Endothelial cell of umbilical vein (primary cell): ENCODE measurements at regions not wholly inside any gene's neighbourhood (a gene's known extent, or its start where the extent isn't known, plus 50 kb on each side); places are given as distances from the start of the nearest gene placed in this dataset.

ENCODE experiments used
- BruUV-seq: library from RNA; stranded (reverse); fragments of 400-500 nt; replicated peaks from 2 replicates; lab custom pipeline; 2021; lab: Mats Ljungman, UMichigan
- CTCF ChIA-PET: fragments of 300-600, 350-600 bp; sonication (Branson Sonifier 250); formaldehyde crosslinking; loops from one replicate; lab custom pipeline; 2021; ENCODE audit warnings: antibody characterized with exemption, inconsistent platforms; lab: Charles Lee
- POLR2A ChIA-PET: fragments of 300-600, 350-600 bp; sonication (Branson Sonifier 250); formaldehyde crosslinking; loops from one replicate; lab custom pipeline; 2021; ENCODE audit warnings: antibody characterized with exemption, inconsistent platforms; lab: Charles Lee
- DNase-seq: peaks from one replicate; pipeline ENCODE4 v3.0.0-alpha.2; 2011; ENCODE audit warnings: low read depth, low spot score
- FAIRE-seq: peaks from 2 replicates; lab custom pipeline; 2011; peaks lifted over from hg19 to GRCh38; lab: Jason Lieb, UNC
- H2AFZ ChIP-seq: 2 replicates; pipeline ENCODE4 v1.6.0; 2012; ENCODE audit warnings: low read depth, low read length, control low read depth, inconsistent platforms
- H3K27ac ChIP-seq: 2 replicates; pipeline ENCODE4 v1.5.1; 2011; ENCODE audit warnings: low read depth, mild to moderate bottlenecking, control low read depth, low read length, moderate library complexity; ENCODE audit not compliant: insufficient read depth
- H3K27me3 ChIP-seq, 2 experiments: 2 replicates each; pipeline versions ENCODE4 v1.6.0 to v1.6.1; 2011; ENCODE audit warnings: low read length in 2 of 2, mixed read lengths in 1 of 2; ENCODE audit not compliant: control insufficient read depth in 2 of 2, insufficient read depth in 2 of 2
- H3K36me3 ChIP-seq, 2 experiments: 2 replicates in 1 of 2; 3 replicates in 1 of 2; pipeline ENCODE4 v1.5.1; 2011; ENCODE audit warnings: low read length in 2 of 2, mild to moderate bottlenecking in 1 of 2, moderate library complexity in 1 of 2; ENCODE audit not compliant: control insufficient read depth in 2 of 2, insufficient read depth in 2 of 2; ENCODE audit errors: extremely low read depth in 1 of 2
- H3K4me1 ChIP-seq: 3 replicates; pipeline ENCODE4 v1.5.1; 2011; ENCODE audit warnings: mild to moderate bottlenecking, low read length; ENCODE audit not compliant: control insufficient read depth, insufficient read depth; ENCODE audit errors: extremely low read depth
- H3K4me2 ChIP-seq: 2 replicates; pipeline ENCODE4 v1.6.1; 2011; ENCODE audit warnings: low read length, control low read depth, mixed read lengths; ENCODE audit not compliant: insufficient read depth
- H3K4me3 ChIP-seq, 3 experiments: fragments of 200-600 bp in 1 of 3; sonication (generic), shearing (Covaris generic) in 1 of 3; replicated peaks in 1 of 3; 2 replicates each; pipeline ENCODE4 v1.5.1; 2011 to 2016; ENCODE audit warnings: control low read depth in 3 of 3, low read length in 3 of 3, mild to moderate bottlenecking in 2 of 3, inconsistent platforms in 1 of 3, low read depth in 1 of 3, moderate library complexity in 1 of 3; ENCODE audit not compliant: insufficient read depth in 1 of 3
- H3K79me2 ChIP-seq: 2 replicates; pipeline ENCODE4 v1.6.0; 2012; ENCODE audit warnings: low read length, inconsistent platforms; ENCODE audit not compliant: control insufficient read depth, insufficient read depth
- H3K9ac ChIP-seq: replicated peaks from 2 replicates; pipeline ENCODE3; 2011; ENCODE audit warnings: low read length, control low read depth; ENCODE audit not compliant: insufficient read depth; ENCODE audit errors: extremely low read depth
- H3K9me1 ChIP-seq: replicated peaks from 3 replicates; pipeline ENCODE4 v1.6.0; 2011; ENCODE audit warnings: mild to moderate bottlenecking, low read length; ENCODE audit not compliant: control insufficient read depth, insufficient read depth; ENCODE audit errors: extremely low read depth
- H3K9me3 ChIP-seq: replicated peaks from 2 replicates; pipeline ENCODE4 v1.5.1; 2012; ENCODE audit warnings: low read length, inconsistent platforms; ENCODE audit not compliant: control insufficient read depth, insufficient read depth
- H4K20me1 ChIP-seq: replicated peaks from 2 replicates; pipeline ENCODE3; 2011; ENCODE audit warnings: mild to moderate bottlenecking, low read length; ENCODE audit not compliant: control insufficient read depth, insufficient read depth; ENCODE audit errors: extremely low read depth
- CTCF ChIP-seq, 2 donors: IDR thresholded peaks; 1 replicate in 1 of 2; 2 replicates in 1 of 2; pipeline ENCODE4 v1.5.1; 2011; ENCODE audit warnings: low read length in 2 of 2, mild to moderate bottlenecking in 2 of 2, moderate library complexity in 2 of 2, control low read depth in 1 of 2, inconsistent platforms in 1 of 2, low read depth in 1 of 2; ENCODE audit not compliant: insufficient read depth in 1 of 2; ENCODE audit errors: extremely low read depth in 1 of 2
- EZH2 ChIP-seq: IDR thresholded peaks from 2 replicates; pipeline ENCODE4 v1.6.1; 2012; ENCODE audit warnings: borderline replicate concordance, low read depth, mild to moderate bottlenecking, moderate library complexity, low read length, inconsistent platforms; ENCODE audit not compliant: severe bottlenecking
- FOS ChIP-seq: IDR thresholded peaks from 2 replicates; pipeline ENCODE4 v1.6.1; 2011; ENCODE audit warnings: mild to moderate bottlenecking, low read length, moderate library complexity, borderline replicate concordance; ENCODE audit not compliant: insufficient read depth
- GATA2 ChIP-seq: IDR thresholded peaks from 2 replicates; pipeline ENCODE4 v1.7.0; 2011; ENCODE audit warnings: low read depth, mild to moderate bottlenecking, moderate library complexity, mixed read lengths, low read length; ENCODE audit not compliant: insufficient read length, insufficient read depth
- JUN ChIP-seq: IDR thresholded peaks from 2 replicates; pipeline ENCODE4 v1.6.1; 2011; ENCODE audit warnings: borderline replicate concordance, low read depth; ENCODE audit not compliant: insufficient read length, insufficient read depth
- MAX ChIP-seq: IDR thresholded peaks from 2 replicates; pipeline ENCODE4 v1.6.1; 2011; ENCODE audit not compliant: insufficient read depth, insufficient read length
- MYC ChIP-seq: IDR thresholded peaks from one replicate; pipeline ENCODE4 v1.6.1; 2011; ENCODE audit warnings: mild to moderate bottlenecking, low read depth, low read length
- POLR2A ChIP-seq: IDR thresholded peaks from 2 replicates; pipeline ENCODE4 v1.6.1; 2012; ENCODE audit warnings: low read depth, mild to moderate bottlenecking, control low read depth, low read length
- POLR2AphosphoS5 ChIP-seq: IDR thresholded peaks from 2 replicates; pipeline ENCODE4 v1.6.1; 2012; ENCODE audit warnings: low read depth, mild to moderate bottlenecking, control low read depth, low read length, moderate library complexity; ENCODE audit not compliant: insufficient read depth
- dilution Hi-C: fragments of 300-500 bp; cut with MboI; formaldehyde crosslinking; loops from one replicate; pipeline ENCODE4 v1.15.0; 2019; ENCODE audit warnings: low sequenced_read_pairs; ENCODE audit not compliant: extremely low pct_ligation_motif_present
- intact Hi-C: fragments of 100-400 bp; cut with micrococcal nuclease; formaldehyde crosslinking; loops from one replicate; pipeline ENCODE4 v1.10.0; 2022

GRCh38 chr13:104310861-104311260, 1244.6 kb upstream of the SLC10A2 start:
- Histone ChIP-seq H3K36me3 (no peaks in the 10 kb centered on the region), H3K27me3 (no peaks in the 10 kb centered on the region), H3K27ac (no peak overlapping the region), H3K4me1 (peaks cover 8% of the 10 kb centered on the region), H3K9me3 (no peaks in the 10 kb centered on the region), H3K4me3 (no peak overlapping the region), H3K9me1 (no peaks in the 10 kb centered on the region), H4K20me1 (no peaks in the 10 kb centered on the region), H3K79me2 (no peaks in the 10 kb centered on the region), H2AFZ (no peak overlapping the region), H3K4me2 (no peak overlapping the region), H3K9ac (no peak overlapping the region)
- no peak for TF ChIP-seq POLR2A
- TF ChIP-seq EZH2 = no peak
- no peak for TF ChIP-seq MAX
- TF ChIP-seq CTCF (IDR thresholded peaks at IDR 0.05; ENCODE audit: extremely low read depth in 1 of 2, insufficient read depth in 1 of 2, low read depth in 1 of 2, low read length in 2 of 2) = no peak
- TF ChIP-seq MYC = no peak
- TF ChIP-seq GATA2 = no peak
- TF ChIP-seq JUN = peak; percentile 21
- no peak for TF ChIP-seq POLR2AphosphoS5
- peak; percentile 76 for TF ChIP-seq FOS
- intact Hi-C loops (loop anchor here (10.0 kb wide), 1 partner anchor 674 kb away; no protein-coding TSS in a partner anchor), dilution Hi-C loops (no loop called here)
- no peak for FAIRE-seq
- DNase-seq = no peak
- ChIA-PET POLR2A (no interaction called here), CTCF (interaction anchor here (1.0 kb wide), 2 partner anchors 14 to 428 kb away, joined by 3 to 4 read pairs; no protein-coding TSS in a partner anchor)
- no TSS peak for BruUV-seq
